ENCODE measurements at regions not wholly inside any gene's neighbourhood (a gene's known extent, or its start where the extent isn't known, plus 50 kb on each side); places are given as distances from the start of the nearest gene placed in this dataset.

DNA sequence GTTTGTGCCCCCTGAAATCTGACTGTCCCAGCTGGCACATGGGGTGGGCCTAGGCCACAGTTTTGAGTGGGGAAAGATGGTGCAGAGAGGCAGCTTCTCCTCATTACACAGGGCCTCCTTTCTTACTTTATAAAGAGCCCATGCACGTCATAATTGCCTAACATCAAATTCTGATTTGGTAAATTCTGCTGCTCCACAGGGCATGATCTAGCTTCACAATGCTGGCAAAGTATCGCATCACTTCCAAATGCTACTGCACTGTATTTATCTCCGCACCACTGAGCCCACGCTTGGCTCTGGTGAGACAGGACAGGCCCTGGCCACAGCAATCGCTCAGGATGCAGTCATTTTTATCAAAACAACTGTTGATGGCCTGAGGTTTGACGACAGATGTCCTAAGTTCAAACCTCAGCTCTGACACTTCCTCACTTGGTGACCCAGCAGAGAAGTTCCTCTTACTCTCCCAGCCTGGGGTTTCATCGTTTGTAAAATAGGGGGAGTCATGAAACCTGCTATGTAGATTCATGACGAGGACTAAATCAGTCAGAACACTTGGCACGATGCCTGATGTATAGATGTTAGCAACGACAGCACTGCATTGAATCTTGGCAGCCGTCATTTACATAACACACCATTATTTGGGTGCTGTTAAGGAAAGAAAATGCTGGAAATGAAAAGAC is 187.9 kb downstream of the TTLL2 start:
- ChIA-PET POLR2A (no interaction called here), CTCF (no interaction called here)
- no peak overlapping the region for H3K4me3 ChIP-seq (ENCODE audit: low read depth, low read length)
- TF ChIP-seq, protein P1, sequence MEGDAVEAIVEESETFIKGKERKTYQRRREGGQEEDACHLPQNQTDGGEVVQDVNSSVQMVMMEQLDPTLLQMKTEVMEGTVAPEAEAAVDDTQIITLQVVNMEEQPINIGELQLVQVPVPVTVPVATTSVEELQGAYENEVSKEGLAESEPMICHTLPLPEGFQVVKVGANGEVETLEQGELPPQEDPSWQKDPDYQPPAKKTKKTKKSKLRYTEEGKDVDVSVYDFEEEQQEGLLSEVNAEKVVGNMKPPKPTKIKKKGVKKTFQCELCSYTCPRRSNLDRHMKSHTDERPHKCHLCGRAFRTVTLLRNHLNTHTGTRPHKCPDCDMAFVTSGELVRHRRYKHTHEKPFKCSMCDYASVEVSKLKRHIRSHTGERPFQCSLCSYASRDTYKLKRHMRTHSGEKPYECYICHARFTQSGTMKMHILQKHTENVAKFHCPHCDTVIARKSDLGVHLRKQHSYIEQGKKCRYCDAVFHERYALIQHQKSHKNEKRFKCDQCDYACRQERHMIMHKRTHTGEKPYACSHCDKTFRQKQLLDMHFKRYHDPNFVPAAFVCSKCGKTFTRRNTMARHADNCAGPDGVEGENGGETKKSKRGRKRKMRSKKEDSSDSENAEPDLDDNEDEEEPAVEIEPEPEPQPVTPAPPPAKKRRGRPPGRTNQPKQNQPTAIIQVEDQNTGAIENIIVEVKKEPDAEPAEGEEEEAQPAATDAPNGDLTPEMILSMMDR (IDR thresholded peaks at IDR 0.05; ENCODE audit: insufficient read depth, low read length, missing control alignments), result no peak
- DNase-seq (ENCODE audit: low read depth, low spot score), result no peak

DNA sequence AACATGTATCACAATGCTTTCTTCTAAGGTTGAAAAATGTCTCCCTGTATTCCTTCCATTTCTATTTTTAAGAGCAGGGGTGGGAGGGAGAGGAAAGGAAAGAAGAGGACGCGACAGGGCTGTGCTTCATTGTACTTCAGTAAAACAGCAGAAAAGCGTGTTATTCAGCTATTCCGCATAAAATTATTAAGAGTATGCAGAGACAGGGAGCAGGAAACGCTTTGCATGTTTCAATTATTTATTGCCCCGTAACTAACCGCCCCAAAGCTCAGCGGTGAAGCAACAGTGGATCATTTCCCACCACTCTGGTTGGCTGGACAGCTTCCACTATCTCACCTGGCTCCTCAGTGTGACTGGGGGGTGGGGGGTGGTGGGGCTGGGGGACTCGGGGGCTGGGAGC is 188.9 kb downstream of the TTLL2 start:
- ChIA-PET POLR2A (no interaction called here), CTCF (no interaction called here)
- DNase-seq (ENCODE audit: low read depth, low spot score), result no peak
- H3K4me3 ChIP-seq (ENCODE audit: low read depth, low read length), result no peak overlapping the region
- TF ChIP-seq, protein P1 (IDR thresholded peaks at IDR 0.05; ENCODE audit: insufficient read depth, low read length, missing control alignments), result no peak

DNA sequence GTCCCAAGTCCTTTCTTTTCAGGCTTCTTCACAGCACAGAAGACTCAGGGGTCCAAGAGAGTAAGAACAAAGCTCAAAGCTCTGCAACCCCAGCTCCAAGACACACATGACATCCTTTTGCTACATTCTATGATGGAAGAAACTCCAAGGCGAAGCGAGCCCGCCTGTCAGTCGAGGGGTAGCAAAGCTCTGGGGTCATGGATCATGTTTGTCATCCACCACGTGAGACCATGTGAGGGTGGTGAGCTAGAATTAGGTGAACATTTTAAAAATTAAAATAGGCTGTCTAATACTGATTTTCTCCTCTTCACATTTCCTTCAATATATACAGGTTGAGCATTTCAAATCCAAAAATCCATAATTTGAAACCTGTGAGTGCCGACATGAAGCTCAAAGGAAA is 189.6 kb downstream of the TTLL2 start:
- H3K4me3 ChIP-seq (ENCODE audit: low read depth, low read length), result no peak overlapping the region
- ChIA-PET POLR2A (no interaction called here), CTCF (no interaction called here)
- TF ChIP-seq, protein P1 (IDR thresholded peaks at IDR 0.05; ENCODE audit: insufficient read depth, low read length, missing control alignments), result no peak
- no peak for DNase-seq (ENCODE audit: low read depth, low spot score)

DNA sequence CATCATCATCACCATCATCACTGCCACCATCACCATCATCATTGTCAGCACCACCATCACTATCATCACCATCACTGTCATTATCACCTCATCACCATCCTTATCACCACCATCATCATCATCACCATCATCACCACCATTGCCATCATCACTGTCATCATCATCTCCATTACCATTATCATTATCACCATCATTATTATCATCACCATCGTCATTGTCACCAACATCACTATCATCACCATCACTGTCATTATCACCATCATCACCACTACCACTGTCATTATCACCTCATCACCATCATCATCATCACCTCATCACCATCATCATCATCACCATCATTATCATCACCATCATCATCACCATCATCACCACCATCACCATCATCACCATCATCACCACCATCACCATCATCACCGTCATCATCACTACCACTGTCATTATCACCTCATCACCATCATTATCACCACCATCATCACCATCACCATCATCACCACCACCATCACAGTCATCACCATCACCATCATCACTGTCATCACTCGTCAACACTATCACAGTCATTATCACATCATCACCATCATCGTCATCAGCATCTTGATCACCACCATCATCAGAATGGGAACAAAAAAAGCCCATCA is 191.1 kb downstream of the TTLL2 start:
- TF ChIP-seq, protein P1 (IDR thresholded peaks at IDR 0.05; ENCODE audit: insufficient read depth, low read length, missing control alignments), result no peak
- CTCF ChIA-PET, result no interaction called here
- POLR2A ChIA-PET, result no interaction called here
- H3K4me3 ChIP-seq (ENCODE audit: low read depth, low read length), result no peak overlapping the region
- no peak for DNase-seq (ENCODE audit: low read depth, low spot score)

DNA sequence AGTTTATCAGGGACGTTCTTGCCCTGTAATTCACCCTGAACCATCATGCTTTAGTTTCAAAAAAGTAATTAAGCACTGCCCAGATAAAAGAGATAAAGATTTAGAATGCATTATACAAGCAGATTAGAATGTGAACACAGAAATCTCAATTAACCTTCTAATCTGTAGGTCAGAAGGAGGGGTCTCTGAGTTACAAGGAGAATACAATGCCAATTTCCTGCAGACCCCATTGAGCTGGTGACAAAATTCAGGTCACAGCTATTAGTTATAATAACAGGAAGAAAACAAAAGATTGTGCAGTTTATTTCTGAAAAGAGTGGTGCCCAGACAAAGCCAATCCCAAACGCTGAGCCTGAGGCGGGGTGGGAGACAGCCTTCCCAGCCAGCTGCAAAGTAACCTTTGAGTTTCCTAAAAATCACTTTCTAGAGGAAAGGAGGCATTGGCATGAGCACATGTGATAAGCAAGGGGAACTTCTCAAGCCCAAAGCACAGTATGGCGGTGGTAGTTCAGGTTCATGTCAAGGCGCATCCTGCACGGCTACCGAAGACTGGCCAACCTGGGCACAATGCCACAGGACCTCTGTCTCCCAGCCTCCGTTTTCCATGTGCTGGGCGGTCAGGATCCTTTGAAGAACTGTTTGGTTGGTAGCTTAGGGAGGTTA is 192.5 kb downstream of the TTLL2 start:
- CTCF ChIA-PET, result no interaction called here

DNA sequence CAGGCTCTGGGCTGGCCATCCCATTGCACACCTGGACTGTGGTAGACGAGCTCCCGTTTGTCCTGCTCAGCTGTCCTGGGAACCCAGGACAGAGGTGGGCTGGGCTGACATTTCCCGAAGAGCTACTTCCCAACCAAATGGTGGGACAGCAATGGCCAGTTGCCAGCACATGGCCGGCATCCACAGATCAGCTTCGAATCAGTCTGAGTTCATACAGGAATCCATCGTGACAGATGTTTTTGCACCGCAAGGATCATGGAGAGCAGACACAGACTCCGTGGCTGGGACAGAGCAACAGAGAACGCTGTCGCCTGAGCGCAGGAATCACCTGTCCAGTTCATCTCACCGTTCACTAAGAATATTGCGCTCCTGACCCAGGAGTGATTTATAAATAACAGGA is 198.5 kb downstream of the TTLL2 start:
- POLR2A ChIA-PET, result no interaction called here
- no peak overlapping the region for H3K4me3 ChIP-seq (ENCODE audit: low read depth, low read length)
- DNase-seq (ENCODE audit: low read depth, low spot score), result no peak
- TF ChIP-seq, protein P1 (IDR thresholded peaks at IDR 0.05; ENCODE audit: insufficient read depth, low read length, missing control alignments), result no peak
- CTCF ChIA-PET, result no interaction called here

More for the DNA sequence above, 192.5 kb downstream of the TTLL2 start:
- TF ChIP-seq, protein P1 (IDR thresholded peaks at IDR 0.05; ENCODE audit: insufficient read depth, low read length, missing control alignments), result no peak
- no peak overlapping the region for H3K4me3 ChIP-seq (ENCODE audit: low read depth, low read length)
- no peak for DNase-seq (ENCODE audit: low read depth, low spot score)
- POLR2A ChIA-PET, result no interaction called here

Measured in AG04449 (cell line).